Karpas-422 (cell line): ENCODE measurements at regions not wholly inside any gene's neighbourhood (a gene's known extent, or its start where the extent isn't known, plus 50 kb on each side); places are given as distances from the start of the nearest gene placed in this dataset.

Source experiments
- DNase-seq: peaks from one replicate; pipeline ENCODE4 v3.0.0-alpha.2; 2015
- H2AFZ ChIP-seq: fragments of 200-600 bp; sonication (generic); 2 replicates; pipeline ENCODE4 v1.6.1; 2014; ENCODE audit warnings: antibody characterized with exemption, low read length, mixed read lengths
- H3K27ac ChIP-seq: fragments of 200-600 bp; sonication (generic); 2 replicates; pipeline ENCODE4 v1.5.1; 2014; ENCODE audit warnings: mild to moderate bottlenecking, low read length, moderate library complexity
- H3K27me3 ChIP-seq: fragments of 200-600 bp; sonication (generic); 2 replicates; pipeline ENCODE4 v1.6.1; 2014; ENCODE audit warnings: low read length, mixed read lengths
- H3K36me3 ChIP-seq: fragments of 200-600 bp; sonication (generic); 2 replicates; pipeline ENCODE4 v1.6.1; 2014; ENCODE audit warnings: low read length, mixed read lengths; ENCODE audit not compliant: insufficient read depth
- H3K4me1 ChIP-seq: fragments of 200-600 bp; sonication (generic); 2 replicates; pipeline ENCODE4 v1.6.1; 2014; ENCODE audit warnings: mild to moderate bottlenecking, low read length, mixed read lengths
- H3K4me2 ChIP-seq: fragments of 200-600 bp; sonication (generic); 2 replicates; pipeline ENCODE4 v1.6.1; 2014; ENCODE audit warnings: low read length, low read depth, mild to moderate bottlenecking; ENCODE audit not compliant: poor library complexity, severe bottlenecking
- H3K4me3 ChIP-seq: fragments of 200-600 bp; sonication (generic); 2 replicates; pipeline ENCODE4 v1.5.1; 2014; ENCODE audit warnings: mild to moderate bottlenecking, antibody characterized with exemption, low read length, mixed read lengths
- H3K79me2 ChIP-seq: fragments of 200-600 bp; sonication (generic); 2 replicates; pipeline ENCODE4 v1.6.1; 2014; ENCODE audit warnings: mild to moderate bottlenecking, low read length, mixed read lengths
- H3K9ac ChIP-seq: fragments of 200-600 bp; sonication (generic); 2 replicates; pipeline ENCODE4 v1.6.0; 2014; ENCODE audit warnings: low read length
- H3K9me2 ChIP-seq: fragments of 200-600 bp; sonication (generic), shearing (Covaris generic); replicated peaks from 2 replicates; pipeline ENCODE4 v1.6.0; 2014; ENCODE audit warnings: mild to moderate bottlenecking, low read length, moderate library complexity; ENCODE audit not compliant: insufficient read depth
- H3K9me3 ChIP-seq: fragments of 300-700, 200-600 bp; sonication (generic); 2 replicates; pipeline ENCODE4 v1.6.1; 2014; ENCODE audit warnings: low read length, mixed read lengths
- H4K20me1 ChIP-seq: fragments of 200-600 bp; sonication (generic); 2 replicates; pipeline ENCODE4 v1.6.1; 2014; ENCODE audit warnings: mild to moderate bottlenecking, antibody characterized with exemption, low read length, low read depth; ENCODE audit not compliant: insufficient read depth

- no peak overlapping the region for H3K9ac ChIP-seq
- H3K4me2 ChIP-seq = no peak overlapping the region
- H3K9me2 ChIP-seq = no peaks in the 10 kb centered on the region
- no peaks in the 10 kb centered on the region for H3K4me1 ChIP-seq
- no peaks in the 10 kb centered on the region for H4K20me1 ChIP-seq
- H3K9me3 ChIP-seq = no peaks in the 10 kb centered on the region
- no peak for DNase-seq
- H3K36me3 ChIP-seq = no peaks in the 10 kb centered on the region
- H3K27ac ChIP-seq = no peak overlapping the region
- H3K79me2 ChIP-seq = no peaks in the 10 kb centered on the region
- no peak overlapping the region for H3K4me3 ChIP-seq
- H3K27me3 ChIP-seq = peaks cover 4% of the 10 kb centered on the region; the same call in 1 of the 2 replicates
- no peak overlapping the region for H2AFZ ChIP-seq
These were observed 156.9 kb downstream of the DLEU7 start for GRCh38 chr13:50686551-50686950.

- no peak overlapping the region for H3K9ac ChIP-seq
- H3K4me3 ChIP-seq = no peak overlapping the region
- no peaks in the 10 kb centered on the region for H4K20me1 ChIP-seq
- no peak overlapping the region for H3K27ac ChIP-seq
- no peaks in the 10 kb centered on the region for H3K27me3 ChIP-seq
- H3K9me3 ChIP-seq = no peaks in the 10 kb centered on the region
- H3K9me2 ChIP-seq = no peaks in the 10 kb centered on the region
- H3K36me3 ChIP-seq = no peaks in the 10 kb centered on the region
- no peak overlapping the region for H2AFZ ChIP-seq
- no peak overlapping the region for H3K4me2 ChIP-seq
- DNase-seq = no peak
- no peaks in the 10 kb centered on the region for H3K79me2 ChIP-seq
- H3K4me1 ChIP-seq = no peaks in the 10 kb centered on the region
These were observed 155.9 kb downstream of the DLEU7 start for GRCh38 chr13:50687545-50687944.

DNA sequence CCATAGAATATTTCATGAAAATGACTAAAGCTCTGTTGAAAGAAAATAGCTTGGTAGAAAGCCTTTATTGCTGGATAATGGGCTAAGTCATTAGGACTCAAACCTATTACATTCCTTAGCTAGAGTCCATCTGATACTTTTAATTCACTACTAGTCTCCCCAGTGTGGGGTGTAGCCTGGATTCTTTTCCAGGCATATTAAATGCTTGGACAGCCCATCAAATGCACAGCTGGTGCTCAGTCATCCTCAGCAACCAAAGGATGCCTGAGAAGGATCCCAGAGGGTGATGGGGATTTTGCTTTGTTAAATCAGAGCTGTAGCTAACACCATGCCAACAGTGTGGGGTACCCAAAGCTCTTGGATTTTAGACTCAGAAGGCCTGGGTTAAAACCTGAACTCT lies 153.5 kb downstream of the DLEU7 start:
- H3K9ac ChIP-seq = no peak overlapping the region
- no peaks in the 10 kb centered on the region for H3K27me3 ChIP-seq
- no peak overlapping the region for H2AFZ ChIP-seq
- no peak for DNase-seq
- no peaks in the 10 kb centered on the region for H3K79me2 ChIP-seq
- no peaks in the 10 kb centered on the region for H3K36me3 ChIP-seq
- no peaks in the 10 kb centered on the region for H3K9me3 ChIP-seq
- H3K4me1 ChIP-seq = no peaks in the 10 kb centered on the region
- no peaks in the 10 kb centered on the region for H4K20me1 ChIP-seq
- H3K27ac ChIP-seq = no peak overlapping the region
- H3K4me3 ChIP-seq = no peak overlapping the region
- H3K9me2 ChIP-seq = no peaks in the 10 kb centered on the region
- no peak overlapping the region for H3K4me2 ChIP-seq

GRCh38 chr13:50691176-50691680 lies 152.3 kb downstream of the DLEU7 start:
- Histone ChIP-seq H3K4me3 (no peak overlapping the region), H3K79me2 (no peaks in the 10 kb centered on the region), H3K9me2 (no peaks in the 10 kb centered on the region), H3K9ac (no peak overlapping the region), H3K9me3 (no peaks in the 10 kb centered on the region), H3K27ac (no peak overlapping the region), H3K4me2 (no peak overlapping the region), H3K36me3 (no peaks in the 10 kb centered on the region), H3K4me1 (no peaks in the 10 kb centered on the region), H2AFZ (peak overlapping the region; percentile 20; the same call in 1 of the 2 replicates), H4K20me1 (no peaks in the 10 kb centered on the region), H3K27me3 (no peaks in the 10 kb centered on the region)
- DNase-seq = no peak

GRCh38 chr13:50691681-50692263 lies 151.7 kb downstream of the DLEU7 start:
- Histone ChIP-seq H3K4me2 (no peak overlapping the region), H3K9ac (no peak overlapping the region)

DNA sequence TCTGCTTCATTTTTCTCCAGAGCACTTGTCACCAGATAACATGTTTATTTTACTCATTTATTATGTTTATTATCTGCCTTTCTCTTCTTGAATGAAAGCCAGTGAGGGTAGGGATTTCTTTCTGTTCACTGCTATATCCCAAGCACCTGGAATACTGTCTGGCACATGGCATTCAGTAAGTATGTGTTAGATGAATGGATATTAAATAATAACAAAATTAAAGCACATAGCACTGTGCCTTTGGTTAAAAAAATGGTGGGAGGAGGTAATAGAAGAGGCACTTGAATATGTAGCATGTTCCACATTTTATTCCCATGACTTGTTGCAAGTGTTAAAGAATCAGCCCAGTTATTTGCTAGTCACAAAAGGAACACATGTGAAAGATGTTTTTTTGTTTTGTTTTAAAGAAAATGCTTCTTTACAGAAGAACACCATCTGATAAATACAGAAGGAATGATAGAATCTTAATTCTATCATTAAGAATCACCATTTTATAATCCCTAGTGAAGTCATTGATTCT lies 151.0 kb downstream of the DLEU7 start:
- Histone ChIP-seq H3K27ac (no peak overlapping the region), H4K20me1 (no peaks in the 10 kb centered on the region), H2AFZ (no peak overlapping the region), H3K9ac (no peak overlapping the region), H3K4me2 (no peak overlapping the region), H3K9me2 (no peaks in the 10 kb centered on the region), H3K27me3 (no peaks in the 10 kb centered on the region), H3K4me1 (no peaks in the 10 kb centered on the region), H3K4me3 (no peak overlapping the region), H3K79me2 (no peaks in the 10 kb centered on the region), H3K9me3 (no peaks in the 10 kb centered on the region), H3K36me3 (no peaks in the 10 kb centered on the region)
- DNase-seq = no peak

More at GRCh38 chr13:50691681-50692263, 151.7 kb downstream of the DLEU7 start:
- H3K9me3 ChIP-seq = no peaks in the 10 kb centered on the region
- H2AFZ ChIP-seq = peak overlapping the region; percentile 20; the same call in 1 of the 2 replicates
- H3K9me2 ChIP-seq = no peaks in the 10 kb centered on the region
- H4K20me1 ChIP-seq = no peaks in the 10 kb centered on the region
- H3K4me1 ChIP-seq = no peaks in the 10 kb centered on the region
- no peaks in the 10 kb centered on the region for H3K36me3 ChIP-seq
- H3K27ac ChIP-seq = no peak overlapping the region
- H3K79me2 ChIP-seq = no peaks in the 10 kb centered on the region
- DNase-seq = no peak
- no peak overlapping the region for H3K4me3 ChIP-seq
- H3K27me3 ChIP-seq = no peaks in the 10 kb centered on the region

- H3K4me3 ChIP-seq = no peak overlapping the region
- no peaks in the 10 kb centered on the region for H3K9me3 ChIP-seq
- no peaks in the 10 kb centered on the region for H3K27me3 ChIP-seq
- H3K79me2 ChIP-seq = no peaks in the 10 kb centered on the region
- no peaks in the 10 kb centered on the region for H3K9me2 ChIP-seq
- no peaks in the 10 kb centered on the region for H3K36me3 ChIP-seq
- no peak overlapping the region for H3K4me2 ChIP-seq
- H3K27ac ChIP-seq = no peak overlapping the region
- H4K20me1 ChIP-seq = no peaks in the 10 kb centered on the region
- no peaks in the 10 kb centered on the region for H3K4me1 ChIP-seq
- H2AFZ ChIP-seq = no peak overlapping the region
- no peak overlapping the region for H3K9ac ChIP-seq
- no peak for DNase-seq
These were observed 149.8 kb downstream of the DLEU7 start for GRCh38 chr13:50693727-50694126.

GRCh38 chr13:50697746-50698539 lies 145.5 kb downstream of the DLEU7 start:
- Histone ChIP-seq H3K9me3 (no peaks in the 10 kb centered on the region), H3K36me3 (no peaks in the 10 kb centered on the region), H2AFZ (no peak overlapping the region; the same call in 1 of the 2 replicates), H3K79me2 (no peaks in the 10 kb centered on the region), H3K27ac (no peak overlapping the region), H4K20me1 (no peaks in the 10 kb centered on the region), H3K4me2 (no peak overlapping the region), H3K9ac (no peak overlapping the region), H3K4me1 (peaks cover 9% of the 10 kb centered on the region), H3K9me2 (no peaks in the 10 kb centered on the region), H3K27me3 (no peaks in the 10 kb centered on the region), H3K4me3 (no peak overlapping the region)
- DNase-seq = no peak
